ENCODE measurements at regions not wholly inside any gene's neighbourhood (a gene's known extent, or its start where the extent isn't known, plus 50 kb on each side); places are given as distances from the start of the nearest gene placed in this dataset.

- Histone ChIP-seq H4K20me1 (ENCODE audit: insufficient read depth) (no peaks in the 10 kb centered on the region), H2AFZ (ENCODE audit: low read depth) (no peak overlapping the region), H3K27ac (ENCODE audit: low read depth in 2 of 2, low read length in 1 of 2) (no peak overlapping the region), H3K79me2 (ENCODE audit: insufficient read depth) (no peaks in the 10 kb centered on the region), H3K27me3 (ENCODE audit: insufficient read depth) (no peaks in the 10 kb centered on the region), H3K9me3 (no peaks in the 10 kb centered on the region), H3F3A (replicated peaks; ENCODE audit: insufficient read depth) (no peaks in the 10 kb centered on the region), H3K36me3 (replicated peaks in 1 of 2; ENCODE audit: control insufficient read depth in 1 of 2, insufficient read depth in 2 of 2, low read length in 1 of 2) (no peaks in the 10 kb centered on the region), H3K9ac (no peak overlapping the region), H3K4me2 (no peak overlapping the region), H3K4me3 (ENCODE audit: low read depth in 2 of 2, low read length in 1 of 2) (no peak overlapping the region), H3K9me2 (no peaks in the 10 kb centered on the region), H3K4me1 (ENCODE audit: control insufficient read depth in 1 of 2, insufficient read depth in 2 of 2, low read depth in 1 of 2, low read length in 1 of 2) (no peaks in the 10 kb centered on the region)
- CTCF ChIA-PET, result interaction anchor here (2.0 kb wide), 1 partner anchor 101 kb away, joined by 4 read pairs; no protein-coding TSS in a partner anchor
- no peak for DNase-seq
- WGBS (ENCODE audit: low lambda C conversion rate), result 89% methylated on average over 1 of the region's 1 CpG
- POLR2A ChIA-PET, result no interaction called here
- TF ChIP-seq IRF3 (IDR thresholded peaks at IDR 0.05; ENCODE audit: low read depth, low read length) (no peak), JUND (IDR thresholded peaks at IDR 0.05) (no peak), NFIC (IDR thresholded peaks at IDR 0.05; ENCODE audit: borderline replicate concordance) (no peak), GATA2 (CRISPR knock-in tag; IDR thresholded peaks at IDR 0.05) (no peak), RCOR1 (IDR thresholded peaks at IDR 0.05; ENCODE audit: low read length) (no peak), NRF1 (IDR thresholded peaks at IDR 0.05; ENCODE audit: low read depth, low read length) (no peak), EP300 (IDR thresholded peaks at IDR 0.05; ENCODE audit: borderline replicate concordance in 1 of 2, low read depth in 1 of 2, low read length in 1 of 2) (no peak), TCF12 (IDR thresholded peaks at IDR 0.05) (no peak), CTCF (IDR thresholded peaks at IDR 0.05) (no peak), PBX3 (IDR thresholded peaks at IDR 0.05) (no peak), USF2 (IDR thresholded peaks at IDR 0.05; ENCODE audit: borderline replicate concordance, low read depth, low read length) (no peak), FOXM1 (IDR thresholded peaks at IDR 0.05; ENCODE audit: low read depth) (no peak)
These were observed 73.3 kb upstream of the PICALM start for GRCh38 chr11:86142170-86142569.

- Histone ChIP-seq H3K36me3 (replicated peaks in 1 of 2; ENCODE audit: control insufficient read depth in 1 of 2, insufficient read depth in 2 of 2, low read length in 1 of 2) (no peaks in the 10 kb centered on the region), H3K9me3 (no peaks in the 10 kb centered on the region), H4K20me1 (ENCODE audit: insufficient read depth) (no peaks in the 10 kb centered on the region), H3F3A (replicated peaks; ENCODE audit: insufficient read depth) (no peaks in the 10 kb centered on the region), H3K4me2 (no peak overlapping the region), H3K79me2 (ENCODE audit: insufficient read depth) (no peaks in the 10 kb centered on the region), H3K4me3 (ENCODE audit: low read depth in 2 of 2, low read length in 1 of 2) (no peak overlapping the region), H2AFZ (ENCODE audit: low read depth) (no peak overlapping the region), H3K4me1 (ENCODE audit: control insufficient read depth in 1 of 2, insufficient read depth in 2 of 2, low read depth in 1 of 2, low read length in 1 of 2) (no peaks in the 10 kb centered on the region), H3K27ac (ENCODE audit: low read depth in 2 of 2, low read length in 1 of 2) (no peak overlapping the region), H3K9me2 (no peaks in the 10 kb centered on the region), H3K9ac (no peak overlapping the region), H3K27me3 (ENCODE audit: insufficient read depth) (no peaks in the 10 kb centered on the region)
- ChIA-PET POLR2A (no interaction called here), CTCF (no interaction called here)
- DNase-seq, result no peak
- 86% methylated on average over 1 of the region's 1 CpG for WGBS (ENCODE audit: low lambda C conversion rate)
- TF ChIP-seq NRF1 (IDR thresholded peaks at IDR 0.05; ENCODE audit: low read depth, low read length) (no peak), IRF3 (IDR thresholded peaks at IDR 0.05; ENCODE audit: low read depth, low read length) (no peak), TAF1 (IDR thresholded peaks at IDR 0.05; ENCODE audit: borderline replicate concordance, low read depth, low read length) (no peak), RFX5 (IDR thresholded peaks at IDR 0.05; ENCODE audit: low read length) (no peak), USF1 (IDR thresholded peaks at IDR 0.05; ENCODE audit: borderline replicate concordance, low read depth) (no peak), FOSL2 (IDR thresholded peaks at IDR 0.05; ENCODE audit: borderline replicate concordance, low read depth) (no peak), TCF12 (IDR thresholded peaks at IDR 0.05) (no peak), RAD21 (IDR thresholded peaks at IDR 0.05; ENCODE audit: low read length) (no peak), USF2 (IDR thresholded peaks at IDR 0.05; ENCODE audit: borderline replicate concordance, low read depth, low read length) (no peak), CTCF (IDR thresholded peaks at IDR 0.05) (no peak)
These were observed 72.8 kb upstream of the PICALM start for GRCh38 chr11:86141727-86142126.

Data from SK-N-SH (cell line).